Gastrocnemius medialis (tissue), 4 donors: ENCODE measurements at regions not wholly inside any gene's neighbourhood (a gene's known extent, or its start where the extent isn't known, plus 50 kb on each side); places are given as distances from the start of the nearest gene placed in this dataset.

Experiments used
- ATAC-seq, 2 donors: fragments of 150-250 bp; one replicate each; pipeline ENCODE4 v1.9.1; 2016
- DNase-seq, 2 donors: peaks; one replicate each; pipeline ENCODE4 v3.0.0-alpha.2; 2019
- H3K27ac ChIP-seq, 4 donors: fragments of 200-600 bp; sonication (generic); 1 replicate in 1 of 4; 2 replicates in 3 of 4; pipeline ENCODE4 v1.5.1; 2016 to 2018; ENCODE audit warnings: mild to moderate bottlenecking in 2 of 4, moderate library complexity in 1 of 4
- H3K27me3 ChIP-seq, 3 donors: fragments of 200-600 bp; sonication (generic) in 2 of 3; 1 replicate in 1 of 3; 2 replicates in 2 of 3; pipeline versions ENCODE4 v1.5.1 to v1.6.0; 2016 to 2019; ENCODE audit warnings: mild to moderate bottlenecking in 1 of 3, moderate library complexity in 1 of 3
- H3K36me3 ChIP-seq, 2 donors: fragments of 200-600 bp; sonication (generic) in 1 of 2; one replicate each; pipeline ENCODE4 v1.5.1; 2017 to 2018
- H3K4me1 ChIP-seq, 2 donors: fragments of 200-600 bp; sonication (generic) in 1 of 2; one replicate each; pipeline ENCODE4 v1.5.1; 2016 to 2017; ENCODE audit warnings: mild to moderate bottlenecking in 2 of 2
- H3K4me3 ChIP-seq, 4 donors: fragments of 200-600 bp; sonication (generic) in 3 of 4; 1 replicate in 1 of 4; 2 replicates in 3 of 4; pipeline ENCODE4 v1.5.1; 2016 to 2019; ENCODE audit warnings: mild to moderate bottlenecking in 2 of 4
- H3K9me3 ChIP-seq, 3 donors: fragments of 200-600 bp; sonication (generic) in 2 of 3; 1 replicate in 1 of 3; 2 replicates in 2 of 3; pipeline ENCODE4 v1.5.1; 2016 to 2019
- POLR2A ChIP-seq, 2 donors: fragments of 450-650 bp; IDR thresholded peaks; one replicate each; pipeline ENCODE4 v1.6.1; 2017; ENCODE audit warnings: antibody characterized with exemption in 2 of 2, mild to moderate bottlenecking in 2 of 2, moderate library complexity in 2 of 2
- in situ Hi-C, 4 donors: fragments of 200-750 bp; cut with MboI; loops; one replicate each; pipeline versions ENCODE4 v1.15.0 to v1.8.0; 2017; ENCODE audit warnings: low sequenced_read_pairs in 4 of 4
- intact Hi-C: fragments of 100-400 bp; cut with DNase I; formaldehyde crosslinking; loops from one replicate; pipeline ENCODE4 v1.15.1; 2023; ENCODE audit warnings: low total_unique reads
- TF ChIP-seq, protein P1 (sequence below), 5 experiments: fragments of 450-650 bp in 3 of 5; fragments of 200-600 bp in 2 of 5; sonication (generic) in 2 of 5; IDR thresholded peaks in 4 of 5; conservative IDR thresholded peaks in 1 of 5; 1 replicate in 4 of 5; 2 replicates in 1 of 5; pipeline ENCODE4 v1.5.1; 2016 to 2019; ENCODE audit warnings: antibody characterized with exemption in 5 of 5, mild to moderate bottlenecking in 3 of 5, moderate library complexity in 3 of 5

DNA sequence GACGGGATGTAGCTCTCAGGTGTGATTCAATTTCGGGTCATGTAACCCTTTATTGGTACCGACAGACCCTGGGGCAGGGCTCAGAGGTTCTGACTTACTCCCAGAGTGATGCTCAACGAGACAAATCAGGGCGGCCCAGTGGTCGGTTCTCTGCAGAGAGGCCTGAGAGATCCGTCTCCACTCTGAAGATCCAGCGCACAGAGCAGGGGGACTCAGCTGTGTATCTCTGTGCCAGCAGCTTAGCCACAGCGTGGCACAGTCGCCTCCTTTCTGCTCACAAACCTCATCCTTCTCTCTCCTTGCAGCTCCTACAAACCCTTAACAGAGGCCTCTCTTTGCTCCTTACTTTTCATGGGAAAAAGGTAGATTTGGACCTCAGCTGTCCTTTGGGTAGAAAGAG is 197.5 kb upstream of the PRSS58 start:
- Histone ChIP-seq H3K27ac (no peak overlapping the region), H3K4me1 (peaks cover 13 to 26% of the 10 kb centered on the region in 2 donors), H3K9me3 (no peaks in the 10 kb centered on the region), H3K36me3 (no peaks in the 10 kb centered on the region), H3K4me3 (no peak overlapping the region), H3K27me3 (no peaks in the 10 kb centered on the region)
- no peak for ATAC-seq
- no peak for DNase-seq
- intact Hi-C loops (no loop called here), in situ Hi-C loops (no loop called here)
- TF ChIP-seq, protein P1, sequence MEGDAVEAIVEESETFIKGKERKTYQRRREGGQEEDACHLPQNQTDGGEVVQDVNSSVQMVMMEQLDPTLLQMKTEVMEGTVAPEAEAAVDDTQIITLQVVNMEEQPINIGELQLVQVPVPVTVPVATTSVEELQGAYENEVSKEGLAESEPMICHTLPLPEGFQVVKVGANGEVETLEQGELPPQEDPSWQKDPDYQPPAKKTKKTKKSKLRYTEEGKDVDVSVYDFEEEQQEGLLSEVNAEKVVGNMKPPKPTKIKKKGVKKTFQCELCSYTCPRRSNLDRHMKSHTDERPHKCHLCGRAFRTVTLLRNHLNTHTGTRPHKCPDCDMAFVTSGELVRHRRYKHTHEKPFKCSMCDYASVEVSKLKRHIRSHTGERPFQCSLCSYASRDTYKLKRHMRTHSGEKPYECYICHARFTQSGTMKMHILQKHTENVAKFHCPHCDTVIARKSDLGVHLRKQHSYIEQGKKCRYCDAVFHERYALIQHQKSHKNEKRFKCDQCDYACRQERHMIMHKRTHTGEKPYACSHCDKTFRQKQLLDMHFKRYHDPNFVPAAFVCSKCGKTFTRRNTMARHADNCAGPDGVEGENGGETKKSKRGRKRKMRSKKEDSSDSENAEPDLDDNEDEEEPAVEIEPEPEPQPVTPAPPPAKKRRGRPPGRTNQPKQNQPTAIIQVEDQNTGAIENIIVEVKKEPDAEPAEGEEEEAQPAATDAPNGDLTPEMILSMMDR (IDR thresholded peaks at IDR 0.05 in 4 of 5, conservative IDR thresholded peaks at IDR 0.05 in 1 of 5): no peak
- TF ChIP-seq POLR2A (IDR thresholded peaks at IDR 0.05): no peak

DNA sequence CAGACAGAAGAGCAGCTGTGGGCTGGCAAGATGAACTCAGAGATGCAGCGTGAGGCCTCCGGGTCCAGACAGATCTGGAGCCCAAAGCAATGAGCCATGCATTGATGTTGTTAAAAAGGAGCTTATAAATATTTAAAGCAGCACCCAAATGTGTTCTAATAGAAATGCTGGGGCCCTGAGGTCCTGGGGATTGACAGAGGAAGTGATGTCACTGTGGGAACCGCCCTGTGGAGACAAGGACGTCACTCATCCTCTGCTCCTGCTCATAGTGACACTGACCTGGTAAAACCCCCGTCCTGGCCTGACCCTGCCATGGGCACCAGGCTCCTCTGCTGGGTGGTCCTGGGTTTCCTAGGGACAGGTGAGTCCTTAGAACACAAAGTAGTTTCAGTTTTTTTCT is 197.0 kb upstream of the PRSS58 start:
- H3K27me3 ChIP-seq: no peaks in the 10 kb centered on the region
- in situ Hi-C loops: no loop called here
- H3K9me3 ChIP-seq: no peaks in the 10 kb centered on the region
- no peak overlapping the region for H3K27ac ChIP-seq
- no peaks in the 10 kb centered on the region for H3K36me3 ChIP-seq
- ATAC-seq (no peak), DNase-seq (no peak)
- no peak for TF ChIP-seq POLR2A (IDR thresholded peaks at IDR 0.05)
- TF ChIP-seq, protein P1 (IDR thresholded peaks at IDR 0.05 in 4 of 5, conservative IDR thresholded peaks at IDR 0.05 in 1 of 5): no peak
- H3K4me3 ChIP-seq: no peak overlapping the region
- peaks cover 13 to 26% of the 10 kb centered on the region in 2 donors for H3K4me1 ChIP-seq
- intact Hi-C loops: no loop called here

DNA sequence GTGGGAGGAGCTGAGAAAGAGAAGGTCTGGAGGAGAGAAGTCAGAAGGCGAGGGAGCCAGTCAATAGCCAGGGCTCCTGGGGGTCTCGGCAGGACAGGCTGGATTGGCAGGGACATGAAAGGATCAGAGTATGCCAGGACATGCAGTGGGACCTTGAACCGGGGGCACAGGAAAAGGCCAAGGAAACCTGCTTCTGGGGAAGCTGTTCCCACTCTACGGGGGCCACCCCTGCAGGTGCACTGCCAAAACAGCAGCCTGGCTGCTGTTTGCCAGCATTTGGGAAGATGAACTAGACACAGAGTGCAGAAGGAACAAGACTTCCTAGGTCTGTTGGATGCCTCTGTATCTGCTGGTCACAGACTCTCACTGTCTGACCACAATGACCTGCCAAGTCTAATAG is 194.9 kb upstream of the PRSS58 start:
- H3K4me3 ChIP-seq: no peak overlapping the region
- TF ChIP-seq POLR2A (IDR thresholded peaks at IDR 0.05): no peak
- TF ChIP-seq, protein P1 (IDR thresholded peaks at IDR 0.05 in 4 of 5, conservative IDR thresholded peaks at IDR 0.05 in 1 of 5): no peak
- ATAC-seq (no peak), DNase-seq (no peak)
- intact Hi-C loops: no loop called here
- H3K4me1 ChIP-seq: peaks cover 5 to 22% of the 10 kb centered on the region in 2 donors
- in situ Hi-C loops: no loop called here
- no peaks in the 10 kb centered on the region for H3K36me3 ChIP-seq
- no peak overlapping the region for H3K27ac ChIP-seq
- no peaks in the 10 kb centered on the region for H3K27me3 ChIP-seq
- H3K9me3 ChIP-seq: no peaks in the 10 kb centered on the region

DNA sequence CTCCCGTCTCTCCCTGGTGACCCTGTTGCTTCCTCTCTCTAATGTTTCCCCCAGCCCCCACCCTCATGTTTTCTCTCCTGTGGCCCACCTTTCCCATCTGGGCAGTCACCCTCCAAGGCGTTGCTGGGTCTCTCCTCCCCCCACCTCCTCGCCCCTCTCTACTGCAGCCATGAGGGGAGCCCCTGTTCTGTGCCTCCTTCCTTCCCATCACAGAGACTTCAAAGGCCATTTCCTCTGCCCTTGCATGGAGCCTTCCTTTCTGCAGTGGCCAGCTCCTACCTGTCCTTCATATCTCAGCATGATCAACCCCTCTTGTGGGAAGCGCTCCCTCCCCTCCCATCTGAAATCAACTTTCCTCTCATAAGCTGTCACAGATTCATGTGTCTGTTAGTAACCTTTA is 194.0 kb upstream of the PRSS58 start:
- Histone ChIP-seq H3K36me3 (no peaks in the 10 kb centered on the region), H3K4me1 (peaks cover 5 to 17% of the 10 kb centered on the region in 2 donors), H3K9me3 (no peaks in the 10 kb centered on the region), H3K4me3 (no peak overlapping the region), H3K27me3 (no peaks in the 10 kb centered on the region), H3K27ac (peak overlapping the region in 1 of 4 donors; percentile 35)
- TF ChIP-seq, protein P1 (IDR thresholded peaks at IDR 0.05 in 4 of 5, conservative IDR thresholded peaks at IDR 0.05 in 1 of 5): no peak
- TF ChIP-seq POLR2A (IDR thresholded peaks at IDR 0.05): no peak
- in situ Hi-C loops (no loop called here), intact Hi-C loops (no loop called here)
- ATAC-seq (peak in 1 of 2 donors; percentile 20), DNase-seq (no peak)

DNA sequence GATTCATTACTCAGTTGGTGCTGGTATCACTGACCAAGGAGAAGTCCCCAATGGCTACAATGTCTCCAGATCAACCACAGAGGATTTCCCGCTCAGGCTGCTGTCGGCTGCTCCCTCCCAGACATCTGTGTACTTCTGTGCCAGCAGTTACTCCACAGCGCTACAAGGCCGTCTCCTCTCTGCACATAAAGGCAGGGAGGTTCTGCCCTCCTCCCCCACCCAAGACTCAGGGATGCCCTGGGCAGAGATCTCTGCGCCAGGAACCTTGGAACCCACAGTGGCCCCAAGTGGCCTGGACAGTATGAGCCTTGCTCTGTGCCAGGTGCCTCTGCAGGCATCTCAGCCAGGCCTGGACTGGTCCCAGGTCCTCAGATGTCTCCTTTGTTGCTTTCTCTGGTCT is 193.4 kb upstream of the PRSS58 start:
- DNase-seq (peak; percentile 63 to 70), ATAC-seq (peak; percentile 82 to 90)
- Histone ChIP-seq H3K27ac (peak overlapping the region in 1 of 4 donors; percentile 35), H3K27me3 (no peaks in the 10 kb centered on the region), H3K9me3 (no peaks in the 10 kb centered on the region), H3K4me1 (peaks cover 5 to 16% of the 10 kb centered on the region in 2 donors), H3K36me3 (no peaks in the 10 kb centered on the region), H3K4me3 (no peak overlapping the region)
- intact Hi-C loops (no loop called here), in situ Hi-C loops (no loop called here)
- no peak for TF ChIP-seq POLR2A (IDR thresholded peaks at IDR 0.05)
- TF ChIP-seq, protein P1 (IDR thresholded peaks at IDR 0.05 in 4 of 5, conservative IDR thresholded peaks at IDR 0.05 in 1 of 5): no peak
